SK-N-MC (cell line): ENCODE measurements at regions not wholly inside any gene's neighbourhood (a gene's known extent, or its start where the extent isn't known, plus 50 kb on each side); places are given as distances from the start of the nearest gene placed in this dataset.

Source experiments
- FOXP2 ChIP-seq: optimal IDR thresholded peaks from 2 replicates; pipeline ENCODE3; 2011; ENCODE audit warnings: mild to moderate bottlenecking, moderate library complexity; ENCODE audit not compliant: insufficient read depth; ENCODE audit errors: extremely low read length, control extremely low read depth
- POLR2AphosphoS5 ChIP-seq: IDR thresholded peaks from 2 replicates; pipeline ENCODE4 v1.6.1; 2012; ENCODE audit warnings: mild to moderate bottlenecking, low read depth, low read length, borderline replicate concordance

GRCh38 chr2:180268006-180268405 lies 260.9 kb upstream of the CWC22 start:
- TF ChIP-seq POLR2AphosphoS5, result no peak
- no peak for TF ChIP-seq FOXP2
